Myocyte (in vitro differentiated cells): ENCODE measurements at regions not wholly inside any gene's neighbourhood (a gene's known extent, or its start where the extent isn't known, plus 50 kb on each side); places are given as distances from the start of the nearest gene placed in this dataset.
"Not testable (repeated sequence)": the region's sequence is repeated elsewhere in the genome, so short reads cannot be mapped to it uniquely, and the experiment has no call there.

Experiments
- DNase-seq: peaks from one replicate; pipeline ENCODE4 v3.0.0-alpha.2; 2012; ENCODE audit warnings: low read depth

DNA sequence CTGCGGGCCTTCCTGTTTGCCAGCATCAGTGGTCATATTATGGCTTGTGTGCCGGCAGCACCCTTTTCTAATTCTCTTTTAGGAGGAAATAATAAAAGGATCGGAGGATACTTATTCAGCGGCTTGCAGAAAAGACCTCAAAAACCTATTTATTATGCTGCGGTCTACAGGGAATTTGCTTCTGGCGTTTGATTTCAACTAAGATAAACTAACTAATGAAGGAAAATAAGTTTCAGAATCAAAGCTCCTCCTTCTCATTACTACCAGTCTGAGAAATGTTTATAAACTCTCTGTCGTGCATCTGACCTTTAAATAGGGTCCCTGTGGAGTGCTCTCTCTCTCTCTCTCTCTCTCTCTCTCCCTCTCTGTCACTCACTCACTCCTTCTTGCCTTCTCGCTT is 335.0 kb upstream of the GLI3 start:
- DNase-seq: no peak

DNA sequence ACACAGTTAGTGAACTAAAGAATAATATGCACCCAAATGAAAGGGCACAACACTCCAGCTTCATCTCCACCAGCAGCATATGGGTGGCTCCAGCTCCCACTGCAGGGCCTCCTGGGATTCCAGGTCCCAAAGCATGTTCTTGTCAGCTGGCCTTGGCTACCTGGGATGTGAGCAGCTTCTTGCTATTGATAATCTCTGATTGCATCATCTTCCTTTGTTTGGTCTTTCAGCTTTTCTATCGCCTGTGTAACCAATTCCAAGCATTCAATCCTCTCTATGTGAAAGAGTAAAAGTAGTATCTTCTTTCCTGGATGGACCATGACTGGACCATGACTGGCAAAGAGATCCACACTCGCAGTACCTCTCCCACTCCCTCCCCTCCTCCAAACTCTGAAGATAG is 333.9 kb upstream of the GLI3 start:
- no peak for DNase-seq

DNA sequence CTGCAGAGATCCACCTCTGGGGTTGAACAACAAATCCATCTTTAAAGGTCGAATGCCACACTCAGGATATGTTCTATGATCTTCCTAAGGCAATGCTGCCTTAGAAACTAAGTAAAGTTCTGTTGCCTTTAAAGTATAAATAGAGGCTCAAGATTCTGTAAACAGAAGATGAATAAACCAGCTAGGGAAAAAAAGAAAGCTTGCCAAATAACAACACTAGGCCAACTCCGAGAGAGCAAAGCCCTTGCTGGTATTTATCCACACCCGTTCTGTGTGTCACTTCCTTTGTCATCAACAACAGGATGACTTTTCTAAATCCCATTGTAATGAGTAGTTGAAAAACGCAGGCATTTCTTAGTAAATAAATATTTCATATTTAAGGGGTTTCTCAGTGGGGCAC is 330.0 kb upstream of the GLI3 start:
- DNase-seq: no peak

DNA sequence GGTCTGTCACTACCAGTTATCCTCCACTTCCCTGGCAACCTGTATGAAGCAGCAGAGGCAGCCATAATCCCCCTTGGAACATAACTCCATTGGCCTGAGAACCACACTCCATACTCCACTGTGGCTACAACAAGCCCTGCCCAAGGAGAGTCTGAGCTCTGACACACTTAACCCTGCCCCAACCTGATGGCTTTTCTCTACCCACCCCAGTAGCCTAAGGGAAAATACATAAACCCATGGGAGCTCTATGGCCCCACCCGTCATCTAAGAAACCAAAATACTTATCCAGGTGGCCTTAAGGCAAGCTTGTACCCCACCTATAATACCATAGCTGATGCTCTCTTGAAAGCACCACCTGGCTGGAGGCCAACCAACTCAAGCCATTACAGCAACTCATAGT is 324.8 kb upstream of the GLI3 start:
- DNase-seq: no peak

DNA sequence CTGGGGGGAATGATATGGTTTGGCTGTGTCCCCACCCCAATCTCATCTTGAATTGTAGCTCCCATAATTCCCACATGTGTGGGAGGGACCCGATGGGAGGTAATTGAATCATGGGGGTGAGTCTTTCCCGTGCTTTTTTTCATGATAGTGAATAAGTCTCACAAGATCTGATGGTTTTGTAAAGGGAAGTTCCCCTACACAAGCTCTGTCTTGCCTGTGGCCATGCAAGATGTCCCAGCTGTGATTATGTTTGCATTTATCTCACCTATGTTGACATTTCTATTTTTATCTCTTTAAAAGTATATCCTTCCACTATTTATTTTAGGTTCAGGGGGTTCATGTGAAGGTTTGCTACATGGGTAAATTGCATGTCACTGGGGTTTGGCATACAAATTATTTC is 323.9 kb upstream of the GLI3 start:
- no peak for DNase-seq

DNA sequence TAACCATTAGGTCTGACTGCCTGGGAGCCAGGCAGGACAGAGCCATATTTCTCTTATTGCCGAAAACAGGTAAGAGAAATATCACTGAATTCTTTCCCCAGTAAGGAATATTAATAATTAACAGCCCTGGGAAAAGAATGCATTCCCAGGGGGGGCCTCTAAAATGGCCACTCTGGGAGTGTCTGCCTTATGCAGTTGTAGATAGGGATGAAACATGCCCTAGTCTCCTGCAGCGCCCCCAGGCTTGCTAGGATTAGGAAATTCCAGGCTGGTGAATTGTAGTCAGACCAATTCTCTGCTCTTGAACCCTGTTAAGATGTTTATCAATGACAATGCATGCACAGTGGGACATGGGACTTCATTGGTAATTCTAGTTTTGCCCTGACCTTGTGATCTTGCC is 317.9 kb upstream of the GLI3 start:
- DNase-seq: not testable (repeated sequence)

DNA sequence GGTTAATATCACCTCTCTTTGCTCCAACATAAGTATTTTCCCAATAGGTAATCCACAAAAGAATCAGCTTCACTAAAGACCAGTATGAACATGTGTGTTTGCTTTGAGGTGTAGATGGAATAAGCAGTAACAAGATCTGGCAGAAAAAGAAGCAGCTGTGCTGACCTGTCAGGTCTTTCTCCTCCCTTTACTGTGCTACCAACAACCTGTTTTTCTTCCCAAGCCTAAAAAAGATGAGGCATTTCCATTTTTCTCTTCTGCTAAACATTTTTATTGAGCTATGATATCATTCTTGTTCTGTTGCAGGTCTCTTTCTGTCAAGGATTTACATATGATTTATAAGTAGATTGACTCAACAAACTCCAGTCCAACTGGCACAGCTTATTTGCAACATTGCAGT is 315.2 kb upstream of the GLI3 start:
- DNase-seq: no peak

DNA sequence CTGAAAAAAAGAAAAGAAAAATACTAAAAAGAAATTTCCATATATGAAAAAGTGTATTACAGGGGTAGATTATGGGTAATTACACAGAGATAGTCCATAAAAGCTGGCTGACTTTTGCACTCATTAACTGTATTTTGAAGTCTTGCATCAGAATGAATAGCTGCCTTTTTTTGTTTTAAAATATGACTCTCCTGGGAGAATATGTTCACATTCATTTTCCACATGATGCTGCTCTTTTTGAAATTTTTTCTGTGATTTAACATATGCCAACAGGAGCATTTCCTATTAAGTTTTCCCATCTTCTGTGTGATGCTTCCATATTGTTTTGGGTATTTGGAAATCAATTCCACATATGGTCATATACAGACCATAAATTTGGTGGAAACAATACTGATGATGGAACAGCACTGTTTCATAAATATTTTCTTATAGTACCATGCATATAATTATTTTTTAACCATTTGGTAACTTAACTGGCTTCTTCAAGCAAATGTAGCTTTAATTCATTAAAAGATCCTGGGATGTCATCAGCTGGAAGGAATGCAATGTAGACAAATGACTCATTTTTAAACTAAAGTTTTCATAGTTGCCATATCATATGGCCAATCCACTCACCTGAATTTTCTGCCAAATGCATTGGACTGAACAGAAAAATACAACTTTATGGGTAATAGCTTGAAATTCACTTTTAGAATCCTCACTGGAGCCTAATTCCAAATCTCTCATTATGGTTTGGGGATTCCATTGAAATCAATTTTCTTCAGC is 313.9 kb upstream of the GLI3 start:
- no peak for DNase-seq

DNA sequence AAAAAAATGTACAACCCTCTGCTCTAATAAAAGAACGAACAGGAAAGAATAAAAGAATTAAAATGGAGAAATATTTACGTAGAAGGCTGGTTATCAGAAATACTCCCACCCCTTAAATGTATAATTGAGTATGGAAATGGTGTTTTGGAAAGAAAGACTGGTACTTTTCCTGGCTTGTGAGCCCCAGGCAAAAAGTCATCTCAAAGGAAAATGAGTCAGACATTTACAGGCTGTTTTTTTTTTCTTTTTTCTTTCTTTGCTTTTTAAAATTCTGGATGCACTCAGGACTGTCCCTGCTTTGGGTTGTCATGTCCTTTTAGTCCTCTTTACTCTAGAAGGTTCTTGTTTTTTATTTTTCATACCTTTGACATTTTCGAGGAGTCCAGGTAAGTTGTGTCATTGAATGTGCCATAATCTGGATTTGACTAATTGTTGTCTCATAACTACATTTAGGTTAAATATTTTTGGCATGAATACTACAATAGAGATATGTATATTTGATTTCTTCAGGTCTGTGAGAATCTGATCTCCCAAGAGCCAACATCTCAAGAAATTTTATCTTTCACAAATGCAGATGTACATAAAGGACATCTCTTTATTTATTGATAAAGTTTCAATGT is 313.0 kb upstream of the GLI3 start:
- DNase-seq: no peak

DNA sequence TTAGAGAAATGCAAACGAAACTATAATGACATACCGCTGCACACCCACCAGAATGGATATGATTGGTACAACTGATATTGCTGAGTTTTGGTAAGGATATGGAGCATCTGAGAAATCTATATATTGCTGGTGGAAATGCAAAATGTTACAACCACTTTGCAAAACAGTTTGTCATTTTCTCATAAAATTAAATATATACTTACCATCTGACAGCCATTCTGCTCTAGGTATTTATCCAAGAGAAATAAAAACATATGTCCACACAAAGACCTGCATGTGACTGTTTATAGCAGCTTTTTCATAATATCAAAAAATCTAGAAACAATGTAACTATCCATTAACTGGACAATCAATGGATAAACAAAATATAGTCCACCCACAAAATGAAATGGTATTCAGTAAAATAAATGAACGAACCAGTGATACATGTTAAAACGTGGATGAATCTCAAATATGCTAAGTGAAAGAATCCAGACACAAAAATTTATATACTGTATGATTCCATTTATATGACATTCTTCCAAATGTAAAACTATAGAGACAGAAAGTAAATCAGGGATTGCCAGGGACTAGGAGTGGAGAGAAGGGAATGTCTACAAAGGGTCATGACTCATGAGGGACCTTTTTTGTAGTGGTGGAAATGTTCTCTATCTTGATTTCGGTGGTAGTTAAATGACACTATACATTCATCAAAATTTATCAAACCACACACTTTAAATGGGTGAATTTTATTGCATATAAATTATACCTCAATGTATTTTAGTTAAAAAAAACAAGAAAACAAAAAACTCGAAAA is 312.0 kb upstream of the GLI3 start:
- no peak for DNase-seq

DNA sequence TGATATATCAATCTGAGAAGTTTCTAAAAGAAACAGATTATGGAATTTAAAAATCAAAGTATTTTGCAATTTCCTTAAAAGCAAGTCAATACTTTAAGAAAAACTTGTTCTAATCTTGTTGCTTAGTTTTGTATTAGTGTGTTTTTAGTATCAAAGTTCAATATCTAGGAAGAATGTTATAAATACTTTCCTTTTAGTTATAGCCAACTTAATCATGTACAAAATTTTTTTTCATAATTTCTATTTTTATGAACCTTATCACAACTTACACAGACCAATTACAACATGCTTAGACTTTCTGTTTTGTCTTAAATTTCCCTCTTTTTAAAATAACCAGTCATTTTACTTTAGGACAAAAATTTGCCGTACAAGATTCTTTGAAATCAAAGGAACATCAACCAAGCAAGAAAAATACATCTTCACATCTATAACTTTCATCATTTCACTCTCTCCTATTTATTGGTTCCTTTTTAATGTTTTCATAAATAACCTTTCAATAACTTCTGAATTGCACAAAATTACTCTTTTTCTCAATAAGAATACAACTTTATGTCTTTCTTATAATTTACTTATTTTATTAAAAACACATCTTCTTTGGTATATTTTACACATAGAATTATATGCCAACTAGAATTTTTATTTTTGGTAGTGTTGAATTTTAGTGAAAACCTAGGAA is 308.2 kb upstream of the GLI3 start:
- no peak for DNase-seq

DNA sequence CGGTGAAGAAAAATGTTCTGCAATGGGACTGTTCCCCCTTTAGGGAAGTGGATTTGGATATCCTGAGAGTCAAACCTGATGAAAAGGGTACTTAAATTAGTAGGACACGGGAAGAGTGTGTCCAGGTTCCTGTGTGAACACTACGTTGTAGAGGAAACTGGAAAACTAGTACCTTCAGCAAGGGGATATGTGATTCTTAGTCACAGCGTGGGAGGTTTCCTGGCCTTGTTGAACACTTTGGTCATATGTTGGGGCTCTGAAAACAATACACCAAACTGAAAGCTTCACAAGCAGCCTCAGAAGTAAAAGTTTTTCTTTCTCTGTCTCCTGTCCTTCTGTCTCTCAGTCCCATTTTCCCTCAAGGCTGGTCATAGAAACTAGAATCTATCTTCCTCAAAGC is 306.9 kb upstream of the GLI3 start:
- DNase-seq: no peak

DNA sequence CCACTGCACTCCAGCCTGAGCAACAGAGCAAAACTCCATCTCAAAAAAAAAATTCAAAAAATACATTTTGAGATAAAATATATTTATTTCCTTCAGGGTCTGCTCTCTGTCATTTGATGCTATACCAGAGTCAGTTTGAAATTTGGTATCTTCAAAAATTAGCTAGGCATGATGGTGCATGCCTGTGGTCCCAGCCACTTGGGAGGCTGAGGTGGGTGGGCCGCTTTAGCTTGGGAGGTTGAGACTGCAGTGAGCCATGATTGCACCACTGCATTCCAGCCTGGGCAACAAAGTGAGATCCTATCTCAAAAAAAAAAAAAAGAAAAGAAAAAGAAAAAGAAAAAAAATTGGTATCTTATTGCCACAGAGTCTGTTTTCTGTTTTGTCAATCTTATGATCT is 305.4 kb upstream of the GLI3 start:
- DNase-seq: not testable (repeated sequence)

DNA sequence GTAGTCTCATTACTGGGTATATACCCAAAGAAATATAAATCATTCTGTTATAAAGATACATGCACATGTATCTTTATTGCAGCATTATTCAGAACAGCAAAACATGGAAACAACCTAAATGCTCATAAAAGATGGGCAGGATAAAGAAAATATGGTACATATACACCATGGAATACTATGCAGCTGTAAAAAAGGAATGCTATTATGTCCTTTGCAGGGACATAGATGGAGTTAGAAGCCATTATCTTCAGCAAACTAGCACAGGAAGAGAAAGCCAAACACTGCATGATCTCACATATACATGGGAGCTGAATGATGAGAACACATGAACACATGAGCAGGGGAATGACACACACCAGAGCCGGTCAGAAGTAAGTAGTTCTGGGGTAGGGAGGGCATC is 297.4 kb upstream of the GLI3 start:
- no peak for DNase-seq

DNA sequence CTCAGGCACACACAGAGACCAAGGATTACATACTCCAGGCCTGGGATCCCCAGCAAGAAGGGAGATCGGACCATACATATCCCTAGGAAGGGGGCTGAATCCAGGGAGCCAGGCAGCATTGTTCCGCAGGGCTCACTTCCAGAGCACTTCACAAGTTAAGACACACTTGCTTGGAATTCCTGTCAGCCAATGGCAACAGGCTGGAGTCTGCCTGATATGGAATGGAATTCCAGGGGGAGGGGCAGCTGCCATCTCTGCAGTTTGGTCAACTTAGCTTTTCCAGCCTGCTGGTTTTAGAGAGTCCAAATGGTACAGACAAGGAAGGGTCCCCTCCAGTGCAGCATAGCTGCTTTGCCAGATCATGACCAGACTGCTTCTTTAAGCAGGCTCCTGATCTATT is 290.0 kb upstream of the GLI3 start:
- DNase-seq: no peak

DNA sequence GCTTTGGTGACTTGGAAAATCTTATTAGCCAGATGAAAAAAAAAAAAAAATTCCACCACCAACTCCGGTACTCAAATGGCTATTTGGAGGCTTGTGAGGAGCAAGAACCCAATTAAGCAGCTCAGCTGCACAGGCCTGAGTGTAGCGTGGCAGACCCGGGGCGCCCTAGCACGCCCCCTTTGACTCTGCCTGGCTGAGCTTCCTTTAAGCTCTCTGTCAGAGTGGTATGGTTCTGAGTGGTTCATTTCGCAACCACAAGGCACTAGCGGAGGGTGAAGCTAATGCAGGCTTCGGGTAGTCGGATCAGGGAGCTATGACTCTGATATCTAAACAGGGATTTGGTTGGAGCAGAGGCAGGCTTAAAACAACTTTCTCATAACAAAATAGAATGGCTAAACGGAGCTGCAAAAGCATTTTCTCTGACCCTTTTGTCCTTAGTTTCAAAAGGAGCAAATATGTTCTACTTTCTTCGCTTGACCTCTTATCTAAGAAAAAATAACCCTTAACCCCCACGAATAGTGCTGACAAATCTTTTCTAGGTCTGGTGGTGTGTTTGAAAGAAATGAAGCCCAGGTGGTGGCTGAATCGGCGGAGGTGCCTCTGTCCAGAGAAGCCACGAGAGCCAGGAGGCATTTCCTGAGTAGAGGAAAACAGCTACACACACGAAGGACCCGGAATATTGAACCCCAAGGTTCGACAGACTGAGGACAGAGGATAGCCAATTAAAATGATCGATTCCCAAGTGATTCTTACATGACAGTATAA is 285.4 kb upstream of the GLI3 start:
- no peak for DNase-seq

DNA sequence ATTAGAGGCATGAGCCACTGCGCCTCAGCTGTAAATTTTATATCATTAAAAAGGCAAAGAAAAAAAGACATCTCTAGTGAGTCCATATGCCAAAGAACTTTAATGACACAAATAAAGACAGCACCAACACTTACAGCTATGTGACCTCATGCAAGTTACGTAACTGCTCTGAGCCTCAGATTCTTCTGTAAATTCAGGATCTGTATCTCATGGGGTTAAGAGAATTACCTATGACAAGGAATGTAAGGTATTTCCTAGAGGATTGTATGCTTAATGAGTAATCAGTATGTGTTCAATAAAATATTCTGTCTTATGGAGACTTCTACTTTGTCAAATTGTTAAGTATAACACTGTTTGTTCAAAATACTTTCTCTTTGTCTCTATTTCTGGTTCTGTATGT is 274.0 kb upstream of the GLI3 start:
- DNase-seq: no peak

DNA sequence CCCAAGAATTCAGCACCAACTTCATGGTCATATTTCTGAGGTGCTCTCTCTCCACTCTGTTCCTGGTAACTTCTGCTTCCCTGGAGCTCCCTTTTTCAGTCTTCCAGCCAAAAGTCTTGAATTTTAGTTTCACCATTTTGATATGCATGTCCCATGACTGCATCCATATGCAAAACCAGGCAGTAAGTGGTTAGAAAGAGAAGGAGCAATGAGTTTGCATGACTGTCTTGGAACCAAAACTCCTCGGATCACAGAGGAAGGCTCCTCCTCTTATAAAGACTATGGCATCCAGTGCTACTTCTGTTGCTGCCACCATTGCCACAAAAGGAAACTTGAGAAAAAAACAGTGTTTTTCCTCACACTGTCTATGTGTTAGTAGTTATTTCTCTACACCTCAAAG is 269.1 kb upstream of the GLI3 start:
- no peak for DNase-seq

DNA sequence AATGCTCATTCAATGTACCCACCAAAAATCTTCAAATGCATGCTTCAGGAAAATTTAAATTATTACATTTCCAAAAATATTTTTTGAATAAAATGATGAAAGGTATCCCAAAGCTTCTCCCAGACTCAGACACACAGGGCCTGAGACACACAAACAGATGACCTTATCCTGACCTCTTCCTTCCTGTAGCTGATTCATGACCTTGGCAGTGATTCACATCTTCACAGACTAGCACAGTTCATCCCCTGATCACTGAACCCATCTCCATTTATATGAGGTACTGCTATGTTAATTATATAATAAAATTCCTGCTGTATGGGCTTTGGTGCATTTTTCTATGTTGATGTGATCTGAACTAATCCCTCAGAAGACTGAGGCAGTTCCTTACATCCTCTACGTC is 265.0 kb upstream of the GLI3 start:
- DNase-seq: peak; percentile 13

DNA sequence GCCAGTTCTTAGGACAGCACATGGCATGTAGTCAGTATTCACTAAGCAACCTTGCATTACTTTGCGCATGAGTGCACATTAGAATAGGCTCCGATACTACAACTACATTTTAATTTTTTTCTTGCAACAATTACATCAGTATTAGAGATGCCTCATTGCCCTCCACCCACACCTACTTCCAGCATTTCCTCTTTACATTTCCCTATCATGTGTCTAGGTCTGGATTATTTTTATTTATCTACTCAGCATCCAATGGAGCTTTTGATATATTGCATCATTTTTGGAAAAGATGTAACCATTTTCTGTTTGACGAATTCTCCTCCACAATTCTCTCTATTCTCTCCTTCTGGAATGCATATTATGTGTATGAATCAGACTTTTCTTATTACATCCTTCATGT is 258.2 kb upstream of the GLI3 start:
- DNase-seq: no peak

DNA sequence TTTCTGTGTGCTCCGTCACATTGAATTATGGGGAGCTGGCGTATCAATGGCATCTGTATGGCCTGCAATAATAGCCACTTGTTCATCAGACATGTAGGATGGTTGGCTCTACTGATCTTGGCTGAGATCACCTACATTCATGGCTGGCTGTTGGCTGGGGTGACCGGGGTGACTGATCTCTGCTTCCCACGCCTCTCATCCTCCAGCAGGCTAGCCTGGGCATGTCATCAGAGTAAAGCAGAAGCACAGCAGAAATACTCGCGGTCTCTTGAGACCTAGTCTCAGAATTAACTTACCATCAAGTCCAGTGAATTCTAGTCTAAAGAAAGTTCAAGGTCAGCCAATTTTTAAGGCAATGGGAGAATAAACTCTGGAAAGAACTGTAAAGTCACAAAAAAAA is 257.7 kb upstream of the GLI3 start:
- peak; percentile 30 for DNase-seq
